Stimulated activated CD4-positive, alpha-beta T cell treated with anti-CD3 and anti-CD28 coated beads, Interleukin-1b, Interleukin-23, amount 100 ng/mL, for 4 hours (primary cell): ENCODE measurements at regions not wholly inside any gene's neighbourhood (a gene's known extent, or its start where the extent isn't known, plus 50 kb on each side); places are given as distances from the start of the nearest gene placed in this dataset.
"Not testable (repeated sequence)": the region's sequence is repeated elsewhere in the genome, so short reads cannot be mapped to it uniquely, and the experiment has no call there.

ENCODE experiments used
- DNase-seq, 2 donors: peaks; one replicate each; pipeline ENCODE4 v3.0.0-alpha.2; 2020; ENCODE audit warnings: low read depth in 2 of 2

- DNase-seq, result no peak
These were observed 49.9 kb upstream of the CAPRIN1 start for GRCh38 chr11:34001557-34002064.

- no peak for DNase-seq
These were observed 52.1 kb upstream of the CAPRIN1 start for GRCh38 chr11:33999393-33999792.

- no peak for DNase-seq
These were observed 53.8 kb upstream of the CAPRIN1 start for GRCh38 chr11:33997584-33998251.

GRCh38 chr11:33996498-33997454 lies 54.8 kb upstream of the CAPRIN1 start:
- DNase-seq, result peak; percentile 41 to 70

GRCh38 chr11:33994937-33995336 lies 56.6 kb upstream of the CAPRIN1 start:
- DNase-seq, result no peak

- not testable (repeated sequence) for DNase-seq
These were observed 60.4 kb upstream of the CAPRIN1 start for GRCh38 chr11:33991136-33991535.

GRCh38 chr11:33990131-33990530 lies 61.4 kb upstream of the CAPRIN1 start:
- DNase-seq, result not testable (repeated sequence)

- DNase-seq, result no peak
These were observed 62.1 kb upstream of the CAPRIN1 start for GRCh38 chr11:33989461-33989860.

GRCh38 chr11:33988586-33989370 lies 62.8 kb upstream of the CAPRIN1 start:
- no peak for DNase-seq

- peak; percentile 53 to 72 for DNase-seq
These were observed 63.5 kb upstream of the CAPRIN1 start for GRCh38 chr11:33987975-33988580.

GRCh38 chr11:33987545-33987944 lies 64.0 kb upstream of the CAPRIN1 start:
- DNase-seq, result no peak

- DNase-seq, result not testable (repeated sequence)
These were observed 64.7 kb upstream of the CAPRIN1 start for GRCh38 chr11:33986597-33987501.

- no peak for DNase-seq
These were observed 66.7 kb upstream of the CAPRIN1 start for GRCh38 chr11:33984682-33985389.

- no peak for DNase-seq
These were observed 68.9 kb upstream of the CAPRIN1 start for GRCh38 chr11:33982661-33983060.

- DNase-seq, result no peak
These were observed 70.6 kb upstream of the CAPRIN1 start for GRCh38 chr11:33980897-33981296.

GRCh38 chr11:33978376-33978775 lies 73.2 kb upstream of the CAPRIN1 start:
- DNase-seq, result no peak

GRCh38 chr11:33977676-33978075 lies 73.9 kb upstream of the CAPRIN1 start:
- no peak for DNase-seq

GRCh38 chr11:33976495-33977199 lies 74.9 kb upstream of the CAPRIN1 start:
- no peak for DNase-seq

GRCh38 chr11:33974804-33975203 lies 76.7 kb upstream of the CAPRIN1 start:
- DNase-seq, result no peak
